SK-N-MC (cell line): ENCODE measurements at regions not wholly inside any gene's neighbourhood (a gene's known extent, or its start where the extent isn't known, plus 50 kb on each side); places are given as distances from the start of the nearest gene placed in this dataset.

Experiments
- DNase-seq: peaks from one replicate; pipeline ENCODE4 v3.0.0-alpha.2; 2011; ENCODE audit warnings: low read depth, low spot score
- H3K27ac ChIP-seq: fragments of 200-600 bp; sonication (generic); 2 replicates; pipeline ENCODE4 v1.5.1; 2016; ENCODE audit warnings: mixed run types
- H3K36me3 ChIP-seq: fragments of 200-600 bp; sonication (generic); 2 replicates; pipeline ENCODE4 v1.6.1; 2017; ENCODE audit warnings: antibody characterized with exemption, low read length, mixed read lengths; ENCODE audit not compliant: insufficient read depth
- H3K4me3 ChIP-seq: fragments of 200-600 bp; sonication (generic); 2 replicates; pipeline ENCODE4 v1.5.1; 2016
- H3K9ac ChIP-seq: fragments of 200-600 bp; sonication (generic); 2 replicates; pipeline ENCODE4 v1.8.0; 2017; ENCODE audit warnings: mixed run types, mixed read lengths; ENCODE audit not compliant: insufficient read length
- H3K9me3 ChIP-seq: fragments of 200-600 bp; sonication (generic); 2 replicates; pipeline ENCODE4 v1.6.1; 2017; ENCODE audit warnings: low read depth, mild to moderate bottlenecking, antibody characterized with exemption, low read length, moderate library complexity, mixed read lengths
- EZH2 ChIP-seq: fragments of 200-600 bp; sonication (generic); IDR thresholded peaks from one replicate; pipeline ENCODE4 v1.6.1; 2017; ENCODE audit warnings: antibody characterized with exemption
- FOXP2 ChIP-seq: optimal IDR thresholded peaks from 2 replicates; pipeline ENCODE3; 2011; ENCODE audit warnings: mild to moderate bottlenecking, moderate library complexity; ENCODE audit not compliant: insufficient read depth; ENCODE audit errors: extremely low read length, control extremely low read depth
- POLR2AphosphoS5 ChIP-seq: IDR thresholded peaks from 2 replicates; pipeline ENCODE4 v1.6.1; 2012; ENCODE audit warnings: mild to moderate bottlenecking, low read depth, low read length, borderline replicate concordance

- TF ChIP-seq POLR2AphosphoS5 (no peak), EZH2 (no peak), FOXP2 (no peak)
- no peaks in the 10 kb centered on the region for H3K9me3 ChIP-seq
Observed at GRCh38 chr15:39320886-39321285, 260.0 kb upstream of the THBS1 start.

DNA sequence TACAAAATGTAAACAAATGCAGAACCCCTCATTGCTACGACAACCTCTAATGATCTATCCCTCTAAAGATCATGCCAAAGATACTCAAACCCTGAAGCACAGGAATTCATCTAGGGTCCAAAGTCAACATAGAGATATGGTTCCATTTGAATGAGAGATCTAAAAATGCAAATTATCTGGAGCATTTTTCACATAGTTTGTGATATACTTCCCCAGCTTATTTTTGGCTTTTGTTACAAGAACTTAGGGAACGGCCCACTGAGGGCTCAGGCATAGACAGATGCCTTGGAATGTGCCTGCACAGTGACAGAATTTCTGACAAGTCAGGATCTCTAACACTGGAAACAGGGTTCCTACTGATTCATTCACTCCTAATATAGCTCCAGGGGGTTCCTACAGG lies 258.9 kb upstream of the THBS1 start:
- H3K36me3 ChIP-seq = no peaks in the 10 kb centered on the region
- TF ChIP-seq POLR2AphosphoS5 = no peak
- no peak for TF ChIP-seq FOXP2
- TF ChIP-seq EZH2 = no peak
- H3K9me3 ChIP-seq = no peaks in the 10 kb centered on the region
- DNase-seq = no peak
- H3K4me3 ChIP-seq = no peak overlapping the region
- H3K27ac ChIP-seq = no peak overlapping the region
- no peak overlapping the region for H3K9ac ChIP-seq

More at GRCh38 chr15:39320886-39321285, 260.0 kb upstream of the THBS1 start:
- no peak for DNase-seq
- Histone ChIP-seq H3K9ac (no peak overlapping the region), H3K36me3 (no peaks in the 10 kb centered on the region), H3K4me3 (no peak overlapping the region), H3K27ac (no peak overlapping the region)

- TF ChIP-seq POLR2AphosphoS5 (no peak), EZH2 (no peak), FOXP2 (no peak)
- H3K4me3 ChIP-seq = no peak overlapping the region
- H3K9ac ChIP-seq = no peak overlapping the region
- no peaks in the 10 kb centered on the region for H3K36me3 ChIP-seq
- no peaks in the 10 kb centered on the region for H3K9me3 ChIP-seq
- H3K27ac ChIP-seq = no peak overlapping the region
- no peak for DNase-seq
Observed at GRCh38 chr15:39323157-39323556, 257.7 kb upstream of the THBS1 start.

DNA sequence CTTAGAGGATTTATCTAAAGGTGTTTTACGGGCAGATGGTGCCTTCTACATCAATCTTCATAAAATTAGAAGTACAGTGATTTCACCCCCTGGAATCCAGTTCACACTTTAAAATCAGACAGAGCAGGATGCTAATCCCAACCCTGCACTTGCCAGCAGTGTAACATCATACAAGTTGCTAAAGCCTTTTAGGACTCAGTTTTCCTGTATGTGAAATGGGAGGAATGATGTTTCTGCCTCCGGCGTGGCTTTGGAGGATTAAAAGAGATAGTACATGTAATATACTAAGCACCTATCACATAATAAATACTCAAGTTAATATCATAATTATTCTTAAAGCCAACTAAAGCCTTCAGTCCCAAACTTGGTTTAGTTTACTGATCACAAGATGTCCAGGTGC lies 257.2 kb upstream of the THBS1 start:
- DNase-seq = no peak
- Histone ChIP-seq H3K27ac (no peak overlapping the region), H3K4me3 (no peak overlapping the region), H3K9me3 (no peaks in the 10 kb centered on the region), H3K36me3 (no peaks in the 10 kb centered on the region), H3K9ac (no peak overlapping the region)
- TF ChIP-seq EZH2 (no peak), FOXP2 (no peak), POLR2AphosphoS5 (no peak)

GRCh38 chr15:39326306-39326975 lies 254.4 kb upstream of the THBS1 start:
- no peak overlapping the region for H3K27ac ChIP-seq
- H3K4me3 ChIP-seq = no peak overlapping the region
- H3K36me3 ChIP-seq = no peaks in the 10 kb centered on the region
- H3K9me3 ChIP-seq = no peaks in the 10 kb centered on the region
- no peak overlapping the region for H3K9ac ChIP-seq
- no peak for TF ChIP-seq EZH2
- no peak for TF ChIP-seq FOXP2
- TF ChIP-seq POLR2AphosphoS5 = no peak
- no peak for DNase-seq

- TF ChIP-seq EZH2 (no peak), POLR2AphosphoS5 (no peak), FOXP2 (no peak)
- DNase-seq = no peak
- no peaks in the 10 kb centered on the region for H3K36me3 ChIP-seq
- no peak overlapping the region for H3K4me3 ChIP-seq
- no peaks in the 10 kb centered on the region for H3K9me3 ChIP-seq
- no peak overlapping the region for H3K9ac ChIP-seq
- H3K27ac ChIP-seq = no peak overlapping the region
Observed at GRCh38 chr15:39327005-39327730, 253.7 kb upstream of the THBS1 start.

DNA sequence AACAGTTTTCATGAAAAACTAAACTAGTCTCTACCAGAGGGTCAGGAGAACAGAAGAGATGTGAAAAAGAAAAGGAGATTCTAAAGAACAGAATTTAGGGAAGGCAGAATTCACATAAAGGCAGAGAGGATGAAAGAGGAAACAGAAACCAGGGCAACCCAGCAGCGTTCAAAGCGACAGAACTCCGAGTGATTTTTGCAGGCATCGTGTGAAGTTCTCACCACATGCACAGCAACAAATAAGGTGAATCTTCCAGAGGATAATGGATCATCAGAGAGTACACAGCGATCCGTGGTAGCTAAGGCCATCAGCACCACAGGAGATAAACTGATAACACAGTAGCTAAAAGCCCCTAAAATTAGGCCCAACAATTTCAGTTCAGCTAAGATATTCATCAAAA lies 250.8 kb upstream of the THBS1 start:
- DNase-seq = no peak
- Histone ChIP-seq H3K9me3 (no peaks in the 10 kb centered on the region), H3K27ac (no peak overlapping the region), H3K36me3 (no peaks in the 10 kb centered on the region), H3K4me3 (no peak overlapping the region), H3K9ac (no peak overlapping the region)
- TF ChIP-seq POLR2AphosphoS5 (no peak), EZH2 (no peak), FOXP2 (no peak)

DNA sequence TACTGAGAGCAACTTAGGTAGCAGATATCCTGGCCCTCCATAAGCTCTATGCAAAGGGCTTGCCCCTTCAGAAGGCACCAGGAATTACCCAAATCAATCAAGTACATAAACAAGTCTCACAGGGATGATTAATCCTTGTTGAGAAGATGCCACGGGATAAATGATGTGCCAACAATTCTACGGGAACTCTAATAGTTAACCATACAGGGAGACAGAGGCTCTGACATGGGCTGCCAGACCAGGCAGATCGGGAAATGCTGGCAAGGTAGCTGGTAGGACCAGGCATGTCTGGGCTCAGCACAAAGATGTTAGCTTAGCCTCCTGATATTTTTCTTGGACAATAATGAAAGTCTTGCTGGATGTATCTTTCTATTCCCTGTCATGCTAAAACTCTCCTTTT lies 249.3 kb upstream of the THBS1 start:
- TF ChIP-seq EZH2 (no peak), FOXP2 (no peak), POLR2AphosphoS5 (no peak)
- Histone ChIP-seq H3K9ac (no peak overlapping the region), H3K9me3 (no peaks in the 10 kb centered on the region), H3K27ac (no peak overlapping the region), H3K36me3 (no peaks in the 10 kb centered on the region), H3K4me3 (no peak overlapping the region)
- no peak for DNase-seq

DNA sequence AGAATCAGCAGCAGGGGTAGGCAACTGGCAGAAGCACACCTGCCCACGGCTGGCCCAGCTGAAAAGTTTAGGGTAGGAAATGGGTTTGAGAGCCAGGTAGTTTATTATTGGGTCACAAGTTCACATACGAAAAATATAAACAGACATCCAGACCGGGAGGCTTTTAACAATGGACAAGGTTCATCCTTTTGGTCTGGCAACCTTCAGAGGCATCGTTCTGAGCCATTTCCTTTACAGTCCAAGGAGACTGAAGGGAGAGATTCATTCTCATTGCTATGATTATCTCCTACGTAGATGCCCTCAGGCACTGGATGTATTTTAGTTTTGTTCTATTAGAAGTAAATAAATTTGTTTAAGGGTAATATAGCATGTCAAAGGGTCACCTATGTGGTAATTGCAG lies 248.0 kb upstream of the THBS1 start:
- H3K9me3 ChIP-seq = no peaks in the 10 kb centered on the region
- no peaks in the 10 kb centered on the region for H3K36me3 ChIP-seq
- H3K27ac ChIP-seq = no peak overlapping the region
- no peak for TF ChIP-seq FOXP2
- no peak for TF ChIP-seq EZH2
- no peak for TF ChIP-seq POLR2AphosphoS5
- DNase-seq = no peak
- no peak overlapping the region for H3K4me3 ChIP-seq
- no peak overlapping the region for H3K9ac ChIP-seq
